ENCODE measurements at regions not wholly inside any gene's neighbourhood (a gene's known extent, or its start where the extent isn't known, plus 50 kb on each side); places are given as distances from the start of the nearest gene placed in this dataset.
"Not testable (repeated sequence)": the region's sequence is repeated elsewhere in the genome, so short reads cannot be mapped to it uniquely, and the experiment has no call there.

- ChIA-PET CTCF (no interaction called here), POLR2A (no interaction called here)
- TF ChIP-seq ZNF384 (IDR thresholded peaks at IDR 0.05): no peak
- no peak for DNase-seq (ENCODE audit: extremely low spot score)
Measured at GRCh38 chr2:235223011-235223410, 270.8 kb upstream of the AGAP1 start.

- no peak for DNase-seq (ENCODE audit: extremely low spot score)
- ChIA-PET CTCF (no interaction called here), POLR2A (interaction anchor here (1.3 kb wide), 1 partner anchor 13 kb away, joined by 3 read pairs; no protein-coding TSS in a partner anchor)
- TF ChIP-seq FOXM1 (IDR thresholded peaks at IDR 0.05; ENCODE audit: borderline replicate concordance): no peak
- no peak for TF ChIP-seq FOXK2 (IDR thresholded peaks at IDR 0.05)
- TF ChIP-seq L3MBTL2 (conservative IDR thresholded peaks at IDR 0.05): no peak
- no peak for TF ChIP-seq PKNOX1 (IDR thresholded peaks at IDR 0.05)
- no peak for TF ChIP-seq ZNF384 (IDR thresholded peaks at IDR 0.05)
- TF ChIP-seq SUZ12 (IDR thresholded peaks at IDR 0.05): no peak
- TF ChIP-seq BHLHE40 (IDR thresholded peaks at IDR 0.05; ENCODE audit: borderline replicate concordance): no peak
- TF ChIP-seq TARDBP (IDR thresholded peaks at IDR 0.05): no peak
- no peak for TF ChIP-seq FOXA1 (IDR thresholded peaks at IDR 0.05)
- no peak for TF ChIP-seq CTBP1 (IDR thresholded peaks at IDR 0.05; ENCODE audit: borderline replicate concordance)
- no peak for TF ChIP-seq LEF1 (IDR thresholded peaks at IDR 0.05; ENCODE audit: borderline replicate concordance)
- no peak for TF ChIP-seq NFRKB (IDR thresholded peaks at IDR 0.05)
- no peak for TF ChIP-seq ARNT (IDR thresholded peaks at IDR 0.05)
- TF ChIP-seq SP1 (IDR thresholded peaks at IDR 0.05): no peak
- TF ChIP-seq HDGF (IDR thresholded peaks at IDR 0.05; ENCODE audit: borderline replicate concordance): no peak
- TF ChIP-seq ELF4 (IDR thresholded peaks at IDR 0.05): no peak
Measured at GRCh38 chr2:235224410-235224809, 269.4 kb upstream of the AGAP1 start.

- ChIA-PET POLR2A (interaction anchor here (1.3 kb wide), 1 partner anchor 12 kb away, joined by 3 read pairs; no protein-coding TSS in a partner anchor), CTCF (no interaction called here)
- no peak for DNase-seq (ENCODE audit: extremely low spot score)
- TF ChIP-seq BHLHE40 (IDR thresholded peaks at IDR 0.05; ENCODE audit: borderline replicate concordance) (no peak), ARNT (IDR thresholded peaks at IDR 0.05) (no peak), HDGF (IDR thresholded peaks at IDR 0.05; ENCODE audit: borderline replicate concordance) (no peak), LEF1 (IDR thresholded peaks at IDR 0.05; ENCODE audit: borderline replicate concordance) (no peak), L3MBTL2 (conservative IDR thresholded peaks at IDR 0.05) (no peak), FOXM1 (IDR thresholded peaks at IDR 0.05; ENCODE audit: borderline replicate concordance) (no peak)
Measured at GRCh38 chr2:235225261-235225660, 268.6 kb upstream of the AGAP1 start.

GRCh38 chr2:235227590-235227989 is 266.3 kb upstream of the AGAP1 start:
- ChIA-PET CTCF (no interaction called here), POLR2A (no interaction called here)
- DNase-seq (ENCODE audit: extremely low spot score): no peak
- TF ChIP-seq PKNOX1 (IDR thresholded peaks at IDR 0.05) (no peak), CTBP1 (IDR thresholded peaks at IDR 0.05; ENCODE audit: borderline replicate concordance) (no peak), TARDBP (IDR thresholded peaks at IDR 0.05) (no peak), FOXA1 (IDR thresholded peaks at IDR 0.05) (no peak), ELF4 (IDR thresholded peaks at IDR 0.05) (no peak), SP1 (IDR thresholded peaks at IDR 0.05) (no peak), LEF1 (IDR thresholded peaks at IDR 0.05; ENCODE audit: borderline replicate concordance) (no peak), ARNT (IDR thresholded peaks at IDR 0.05) (no peak), FOXK2 (IDR thresholded peaks at IDR 0.05) (no peak), L3MBTL2 (conservative IDR thresholded peaks at IDR 0.05) (no peak), ZNF384 (IDR thresholded peaks at IDR 0.05) (no peak), FOXM1 (IDR thresholded peaks at IDR 0.05; ENCODE audit: borderline replicate concordance) (no peak), NFRKB (IDR thresholded peaks at IDR 0.05) (no peak)

- POLR2A ChIA-PET; CTCF ChIA-PET; DNase-seq (ENCODE audit: extremely low spot score): not testable (repeated sequence)
Measured at GRCh38 chr2:235228422-235228821, 265.4 kb upstream of the AGAP1 start.

- no peak for TF ChIP-seq FOXM1 (IDR thresholded peaks at IDR 0.05; ENCODE audit: borderline replicate concordance)
- no peak for TF ChIP-seq NFRKB (IDR thresholded peaks at IDR 0.05)
- TF ChIP-seq SP1 (IDR thresholded peaks at IDR 0.05): no peak
- no peak for TF ChIP-seq CTBP1 (IDR thresholded peaks at IDR 0.05; ENCODE audit: borderline replicate concordance)
- no peak for TF ChIP-seq ELF4 (IDR thresholded peaks at IDR 0.05)
- no peak for TF ChIP-seq BHLHE40 (IDR thresholded peaks at IDR 0.05; ENCODE audit: borderline replicate concordance)
- no peak for TF ChIP-seq FOXA1 (IDR thresholded peaks at IDR 0.05)
- no peak for TF ChIP-seq L3MBTL2 (conservative IDR thresholded peaks at IDR 0.05)
- TF ChIP-seq ZNF384 (IDR thresholded peaks at IDR 0.05): no peak
- TF ChIP-seq TARDBP (IDR thresholded peaks at IDR 0.05): no peak
- no peak for TF ChIP-seq PKNOX1 (IDR thresholded peaks at IDR 0.05)
- no peak for TF ChIP-seq FOXK2 (IDR thresholded peaks at IDR 0.05)
- no peak for TF ChIP-seq SUZ12 (IDR thresholded peaks at IDR 0.05)
- no peak for TF ChIP-seq LEF1 (IDR thresholded peaks at IDR 0.05; ENCODE audit: borderline replicate concordance)
- no peak for TF ChIP-seq ARNT (IDR thresholded peaks at IDR 0.05)
- no peak for TF ChIP-seq HDGF (IDR thresholded peaks at IDR 0.05; ENCODE audit: borderline replicate concordance)
- ChIA-PET POLR2A (no interaction called here), CTCF (no interaction called here)
- no peak for DNase-seq (ENCODE audit: extremely low spot score)
Measured at GRCh38 chr2:235229236-235229635, 264.6 kb upstream of the AGAP1 start.

Measured in HEK293T (cell line).